ENCODE measurements at regions not wholly inside any gene's neighbourhood (a gene's known extent, or its start where the extent isn't known, plus 50 kb on each side); places are given as distances from the start of the nearest gene placed in this dataset.

- no peak for TF ChIP-seq CTCF (IDR thresholded peaks at IDR 0.05; ENCODE audit: low read depth, low read length, missing control alignments)
- no peak overlapping the region for H3K4me3 ChIP-seq (replicated peaks; ENCODE audit: low read depth, low read length)
- no peak for DNase-seq (ENCODE audit: extremely low read depth, low read depth)
These were observed 234.0 kb downstream of the SNX10 start for GRCh38 chr7:26525398-26526264.

- H3K4me3 ChIP-seq (replicated peaks; ENCODE audit: low read depth, low read length) = no peak overlapping the region
- no peak for DNase-seq (ENCODE audit: extremely low read depth, low read depth)
- no peak for TF ChIP-seq CTCF (IDR thresholded peaks at IDR 0.05; ENCODE audit: low read depth, low read length, missing control alignments)
These were observed 234.6 kb downstream of the SNX10 start for GRCh38 chr7:26526265-26526587.

- no peak for DNase-seq (ENCODE audit: extremely low read depth, low read depth)
- TF ChIP-seq CTCF (IDR thresholded peaks at IDR 0.05; ENCODE audit: low read depth, low read length, missing control alignments) = no peak
- H3K4me3 ChIP-seq (replicated peaks; ENCODE audit: low read depth, low read length) = no peak overlapping the region
These were observed 240.3 kb downstream of the SNX10 start for GRCh38 chr7:26531926-26532325.

GRCh38 chr7:26532471-26532870 is 240.8 kb downstream of the SNX10 start:
- no peak overlapping the region for H3K4me3 ChIP-seq (replicated peaks; ENCODE audit: low read depth, low read length)
- no peak for TF ChIP-seq CTCF (IDR thresholded peaks at IDR 0.05; ENCODE audit: low read depth, low read length, missing control alignments)
- no peak for DNase-seq (ENCODE audit: extremely low read depth, low read depth)

- no peak overlapping the region for H3K4me3 ChIP-seq (replicated peaks; ENCODE audit: low read depth, low read length)
- no peak for TF ChIP-seq CTCF (IDR thresholded peaks at IDR 0.05; ENCODE audit: low read depth, low read length, missing control alignments)
- no peak for DNase-seq (ENCODE audit: extremely low read depth, low read depth)
These were observed 241.6 kb downstream of the SNX10 start for GRCh38 chr7:26533217-26533616.

- TF ChIP-seq CTCF (IDR thresholded peaks at IDR 0.05; ENCODE audit: low read depth, low read length, missing control alignments) = no peak
- DNase-seq (ENCODE audit: extremely low read depth, low read depth) = no peak
- no peak overlapping the region for H3K4me3 ChIP-seq (replicated peaks; ENCODE audit: low read depth, low read length)
These were observed 243.2 kb downstream of the SNX10 start for GRCh38 chr7:26534649-26535482.
